AG09319 (cell line): ENCODE measurements at regions not wholly inside any gene's neighbourhood (a gene's known extent, or its start where the extent isn't known, plus 50 kb on each side); places are given as distances from the start of the nearest gene placed in this dataset.

ENCODE experiments used
- DNase-seq: peaks from one replicate; pipeline ENCODE4 v3.0.0-alpha.2; 2010; ENCODE audit warnings: low read depth; ENCODE audit errors: extremely low read depth
- CTCF ChIP-seq: IDR thresholded peaks from 2 replicates; pipeline ENCODE4 v1.5.1; 2011; ENCODE audit warnings: low read depth, mild to moderate bottlenecking, inconsistent platforms, low read length, moderate library complexity

- no peak for DNase-seq
- TF ChIP-seq CTCF, result no peak
Observed at GRCh38 chr7:84605301-84605700, 410.7 kb upstream of the SEMA3A start.

- DNase-seq, result no peak
- no peak for TF ChIP-seq CTCF
Observed at GRCh38 chr7:84603545-84603944, 409.0 kb upstream of the SEMA3A start.

GRCh38 chr7:84595026-84595425 is 400.4 kb upstream of the SEMA3A start:
- DNase-seq, result no peak
- TF ChIP-seq CTCF, result no peak

GRCh38 chr7:84591897-84592296 is 397.3 kb upstream of the SEMA3A start:
- TF ChIP-seq CTCF, result no peak
- no peak for DNase-seq

- no peak for TF ChIP-seq CTCF
- no peak for DNase-seq
Observed at GRCh38 chr7:84589012-84589411, 394.4 kb upstream of the SEMA3A start.

GRCh38 chr7:84583331-84583730 is 388.7 kb upstream of the SEMA3A start:
- no peak for DNase-seq
- no peak for TF ChIP-seq CTCF

GRCh38 chr7:84582747-84583146 is 388.2 kb upstream of the SEMA3A start:
- no peak for DNase-seq
- no peak for TF ChIP-seq CTCF
